Lower leg skin (tissue), 3 donors: ENCODE measurements at regions not wholly inside any gene's neighbourhood (a gene's known extent, or its start where the extent isn't known, plus 50 kb on each side); places are given as distances from the start of the nearest gene placed in this dataset.

Source experiments
- POLR2A ChIP-seq, 2 donors: fragments of 450-650 bp; IDR thresholded peaks; one replicate each; pipeline ENCODE4 v1.6.1; 2016 to 2017; ENCODE audit warnings: antibody characterized with exemption in 2 of 2, mild to moderate bottlenecking in 1 of 2, moderate library complexity in 1 of 2
- TF ChIP-seq, protein P1 (sequence below), 3 donors: fragments of 450-650 bp; IDR thresholded peaks; one replicate each; pipeline ENCODE4 v1.5.1; 2016; ENCODE audit warnings: antibody characterized with exemption in 3 of 3, mild to moderate bottlenecking in 3 of 3, moderate library complexity in 2 of 3

DNA sequence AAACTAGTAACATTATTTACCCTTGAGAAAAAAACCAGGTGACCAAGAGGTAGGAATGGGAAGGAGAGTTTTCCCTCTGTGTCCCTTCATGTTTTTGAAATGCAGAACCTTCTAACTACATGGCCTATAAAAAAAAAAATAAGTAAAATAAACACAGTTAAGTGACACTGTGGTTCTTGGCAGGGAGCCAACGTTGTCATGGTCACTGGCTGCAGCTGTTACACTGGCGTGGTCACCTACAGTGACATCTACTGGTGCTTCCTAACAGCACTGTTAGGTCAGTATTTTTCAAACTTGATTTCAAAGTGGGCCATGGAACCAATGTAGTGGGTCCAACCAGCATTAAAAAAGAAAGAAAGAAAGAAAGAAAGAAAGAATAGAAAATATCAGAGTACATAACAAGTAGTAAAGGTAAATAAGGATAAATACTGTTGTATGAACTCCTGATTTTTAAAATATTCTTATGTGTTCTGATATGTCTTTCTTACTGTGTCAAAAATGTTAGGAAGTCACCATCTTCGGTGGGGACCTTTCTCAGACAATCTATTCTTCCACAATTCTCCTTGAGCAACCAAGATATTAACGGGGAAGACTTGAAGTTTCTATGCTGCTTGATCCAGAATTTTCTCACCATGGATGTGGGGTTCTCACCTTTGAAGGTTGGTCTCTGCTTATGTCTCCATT is 59.1 kb upstream of the PJA2 start:
- no peak for TF ChIP-seq POLR2A (IDR thresholded peaks at IDR 0.05)
- TF ChIP-seq, protein P1, sequence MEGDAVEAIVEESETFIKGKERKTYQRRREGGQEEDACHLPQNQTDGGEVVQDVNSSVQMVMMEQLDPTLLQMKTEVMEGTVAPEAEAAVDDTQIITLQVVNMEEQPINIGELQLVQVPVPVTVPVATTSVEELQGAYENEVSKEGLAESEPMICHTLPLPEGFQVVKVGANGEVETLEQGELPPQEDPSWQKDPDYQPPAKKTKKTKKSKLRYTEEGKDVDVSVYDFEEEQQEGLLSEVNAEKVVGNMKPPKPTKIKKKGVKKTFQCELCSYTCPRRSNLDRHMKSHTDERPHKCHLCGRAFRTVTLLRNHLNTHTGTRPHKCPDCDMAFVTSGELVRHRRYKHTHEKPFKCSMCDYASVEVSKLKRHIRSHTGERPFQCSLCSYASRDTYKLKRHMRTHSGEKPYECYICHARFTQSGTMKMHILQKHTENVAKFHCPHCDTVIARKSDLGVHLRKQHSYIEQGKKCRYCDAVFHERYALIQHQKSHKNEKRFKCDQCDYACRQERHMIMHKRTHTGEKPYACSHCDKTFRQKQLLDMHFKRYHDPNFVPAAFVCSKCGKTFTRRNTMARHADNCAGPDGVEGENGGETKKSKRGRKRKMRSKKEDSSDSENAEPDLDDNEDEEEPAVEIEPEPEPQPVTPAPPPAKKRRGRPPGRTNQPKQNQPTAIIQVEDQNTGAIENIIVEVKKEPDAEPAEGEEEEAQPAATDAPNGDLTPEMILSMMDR (IDR thresholded peaks at IDR 0.05), result peak in 1 of 3 donors; percentile 22
